ENCODE measurements at regions not wholly inside any gene's neighbourhood (a gene's known extent, or its start where the extent isn't known, plus 50 kb on each side); places are given as distances from the start of the nearest gene placed in this dataset.

DNA sequence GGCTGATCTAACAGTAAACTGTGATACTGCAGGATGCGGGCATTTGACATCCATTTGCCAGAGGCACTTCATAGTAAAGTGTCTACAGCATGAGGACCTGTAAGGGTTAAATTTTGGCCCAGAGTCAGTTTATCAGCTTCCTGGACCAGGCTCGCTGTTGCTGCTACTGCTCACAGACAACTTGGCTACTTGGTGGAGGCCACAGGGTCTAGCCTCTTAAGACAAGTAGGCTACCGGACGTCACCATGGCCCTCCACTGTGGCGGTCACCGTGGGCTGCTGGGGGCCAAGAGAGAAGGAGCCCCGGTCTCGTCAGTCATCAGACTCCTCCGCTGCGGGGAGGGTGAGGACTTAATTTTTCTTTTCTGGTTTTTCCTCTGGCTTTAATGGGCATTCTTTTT, 117.3 kb upstream of the PZP start:
- no peak for DNase-seq
- intact Hi-C loops (cut with DNase I) = no loop called here
- 93% methylated on average over 6 of the region's 10 CpGs for WGBS (ENCODE audit: insufficient coverage, low coverage, low lambda C conversion rate, missing lambda C conversion rate)
- no peaks in the 10 kb centered on the region for H3K27me3 ChIP-seq
- no peaks in the 10 kb centered on the region for H3K36me3 ChIP-seq
- no peaks in the 10 kb centered on the region for H3K4me1 ChIP-seq
- no peak overlapping the region for H3K4me3 ChIP-seq
- ATAC-seq = no peak
- no peak overlapping the region for H3K27ac ChIP-seq
- H3K9me3 ChIP-seq = no peaks in the 10 kb centered on the region
- no peak for TF ChIP-seq POLR2A (IDR thresholded peaks at IDR 0.05)
- TF ChIP-seq, protein P1, sequence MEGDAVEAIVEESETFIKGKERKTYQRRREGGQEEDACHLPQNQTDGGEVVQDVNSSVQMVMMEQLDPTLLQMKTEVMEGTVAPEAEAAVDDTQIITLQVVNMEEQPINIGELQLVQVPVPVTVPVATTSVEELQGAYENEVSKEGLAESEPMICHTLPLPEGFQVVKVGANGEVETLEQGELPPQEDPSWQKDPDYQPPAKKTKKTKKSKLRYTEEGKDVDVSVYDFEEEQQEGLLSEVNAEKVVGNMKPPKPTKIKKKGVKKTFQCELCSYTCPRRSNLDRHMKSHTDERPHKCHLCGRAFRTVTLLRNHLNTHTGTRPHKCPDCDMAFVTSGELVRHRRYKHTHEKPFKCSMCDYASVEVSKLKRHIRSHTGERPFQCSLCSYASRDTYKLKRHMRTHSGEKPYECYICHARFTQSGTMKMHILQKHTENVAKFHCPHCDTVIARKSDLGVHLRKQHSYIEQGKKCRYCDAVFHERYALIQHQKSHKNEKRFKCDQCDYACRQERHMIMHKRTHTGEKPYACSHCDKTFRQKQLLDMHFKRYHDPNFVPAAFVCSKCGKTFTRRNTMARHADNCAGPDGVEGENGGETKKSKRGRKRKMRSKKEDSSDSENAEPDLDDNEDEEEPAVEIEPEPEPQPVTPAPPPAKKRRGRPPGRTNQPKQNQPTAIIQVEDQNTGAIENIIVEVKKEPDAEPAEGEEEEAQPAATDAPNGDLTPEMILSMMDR (IDR thresholded peaks at IDR 0.05) = no peak

DNA sequence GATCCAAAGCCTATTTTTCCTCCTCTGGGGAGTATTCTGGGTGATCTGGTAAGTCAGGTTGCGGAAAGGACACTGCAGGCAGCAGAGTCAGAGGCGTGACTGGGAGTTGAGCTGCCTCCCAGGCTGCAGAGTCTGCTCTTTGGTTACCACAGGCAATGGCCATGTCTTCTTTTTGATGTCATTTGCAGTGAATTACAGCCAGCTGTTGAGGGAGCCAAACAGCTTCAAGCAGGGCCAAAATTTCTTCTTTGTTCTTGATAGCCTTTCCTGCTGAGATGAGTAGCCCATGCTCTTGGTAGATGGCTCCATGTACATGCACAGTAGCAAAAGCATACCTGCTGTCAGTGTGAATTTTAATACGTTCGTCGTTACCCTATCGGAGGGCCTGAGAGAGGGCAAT, 116.6 kb upstream of the PZP start:
- DNase-seq (no peak), ATAC-seq (no peak)
- no peaks in the 10 kb centered on the region for H3K36me3 ChIP-seq
- intact Hi-C loops (cut with DNase I) = no loop called here
- 66% methylated on average over 4 of the region's 6 CpGs for WGBS (ENCODE audit: insufficient coverage, low coverage, low lambda C conversion rate, missing lambda C conversion rate)
- H3K9me3 ChIP-seq = no peaks in the 10 kb centered on the region
- TF ChIP-seq POLR2A (IDR thresholded peaks at IDR 0.05) = no peak
- TF ChIP-seq, protein P1 (IDR thresholded peaks at IDR 0.05) = no peak
- H3K27me3 ChIP-seq = no peaks in the 10 kb centered on the region
- no peaks in the 10 kb centered on the region for H3K4me1 ChIP-seq
- no peak overlapping the region for H3K4me3 ChIP-seq
- H3K27ac ChIP-seq = no peak overlapping the region

DNA sequence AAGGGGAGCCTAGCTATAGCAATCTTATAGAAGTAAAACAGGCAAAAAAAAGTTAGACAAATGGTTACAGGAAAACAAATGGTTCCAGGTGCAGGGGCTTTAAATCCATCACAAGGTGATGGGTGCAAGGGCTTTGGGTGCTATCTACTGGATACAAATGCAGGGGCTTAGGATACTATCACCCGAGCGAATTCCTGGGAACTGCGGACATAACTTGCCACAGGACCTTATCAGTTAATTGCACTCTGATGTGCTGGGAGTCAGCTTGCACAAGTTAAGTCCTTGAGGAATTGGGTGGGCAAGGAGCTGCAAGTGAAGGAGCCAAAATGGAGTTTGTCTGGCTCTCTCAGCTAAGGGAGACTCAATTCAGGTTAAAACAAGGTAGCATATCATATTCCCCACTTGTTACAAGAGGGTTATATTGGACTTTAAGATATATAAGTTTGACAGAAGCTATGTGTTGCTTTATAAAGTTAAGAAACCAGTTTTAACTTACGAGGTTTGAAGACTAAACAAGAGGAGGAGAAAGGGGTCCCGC, 115.0 kb upstream of the PZP start:
- no peak for ATAC-seq
- no peak for DNase-seq
- H3K27ac ChIP-seq = no peak overlapping the region
- no peaks in the 10 kb centered on the region for H3K27me3 ChIP-seq
- TF ChIP-seq, protein P1 (IDR thresholded peaks at IDR 0.05) = no peak
- no peak for TF ChIP-seq POLR2A (IDR thresholded peaks at IDR 0.05)
- WGBS (ENCODE audit: insufficient coverage, low coverage, low lambda C conversion rate, missing lambda C conversion rate) = 73% methylated on average over 5 of the region's 5 CpGs
- intact Hi-C loops (cut with DNase I) = no loop called here
- H3K36me3 ChIP-seq = no peaks in the 10 kb centered on the region
- H3K4me1 ChIP-seq = no peaks in the 10 kb centered on the region
- no peak overlapping the region for H3K4me3 ChIP-seq
- no peaks in the 10 kb centered on the region for H3K9me3 ChIP-seq

DNA sequence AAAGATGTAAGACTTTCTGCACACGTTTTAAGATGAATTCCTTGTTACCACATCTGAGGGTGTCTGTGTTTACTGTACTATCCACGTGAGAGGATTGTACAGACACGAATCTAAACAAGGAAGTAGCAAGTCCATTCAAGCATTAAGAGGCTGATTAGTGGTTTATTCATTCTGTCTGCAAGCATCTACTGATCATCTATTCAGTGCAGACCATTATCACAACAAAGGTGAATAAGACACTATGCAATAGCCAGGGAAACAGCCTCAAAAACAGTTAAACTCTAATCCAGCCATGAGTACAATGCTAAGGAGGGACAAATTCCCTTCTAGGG, 111.6 kb upstream of the PZP start:
- no peak for ATAC-seq
- no peaks in the 10 kb centered on the region for H3K36me3 ChIP-seq
- intact Hi-C loops (cut with DNase I) = no loop called here
- H3K4me1 ChIP-seq = no peaks in the 10 kb centered on the region
- H3K4me3 ChIP-seq = no peak overlapping the region
- H3K9me3 ChIP-seq = no peaks in the 10 kb centered on the region
- TF ChIP-seq, protein P1 (IDR thresholded peaks at IDR 0.05) = no peak
- no peak for TF ChIP-seq POLR2A (IDR thresholded peaks at IDR 0.05)
- no peak overlapping the region for H3K27ac ChIP-seq
- DNase-seq = no peak
- no peaks in the 10 kb centered on the region for H3K27me3 ChIP-seq
- WGBS (ENCODE audit: insufficient coverage, low coverage, low lambda C conversion rate, missing lambda C conversion rate) = 38% methylated on average over 3 of the region's 3 CpGs
